ENCODE measurements at regions not wholly inside any gene's neighbourhood (a gene's known extent, or its start where the extent isn't known, plus 50 kb on each side); places are given as distances from the start of the nearest gene placed in this dataset.

DNA sequence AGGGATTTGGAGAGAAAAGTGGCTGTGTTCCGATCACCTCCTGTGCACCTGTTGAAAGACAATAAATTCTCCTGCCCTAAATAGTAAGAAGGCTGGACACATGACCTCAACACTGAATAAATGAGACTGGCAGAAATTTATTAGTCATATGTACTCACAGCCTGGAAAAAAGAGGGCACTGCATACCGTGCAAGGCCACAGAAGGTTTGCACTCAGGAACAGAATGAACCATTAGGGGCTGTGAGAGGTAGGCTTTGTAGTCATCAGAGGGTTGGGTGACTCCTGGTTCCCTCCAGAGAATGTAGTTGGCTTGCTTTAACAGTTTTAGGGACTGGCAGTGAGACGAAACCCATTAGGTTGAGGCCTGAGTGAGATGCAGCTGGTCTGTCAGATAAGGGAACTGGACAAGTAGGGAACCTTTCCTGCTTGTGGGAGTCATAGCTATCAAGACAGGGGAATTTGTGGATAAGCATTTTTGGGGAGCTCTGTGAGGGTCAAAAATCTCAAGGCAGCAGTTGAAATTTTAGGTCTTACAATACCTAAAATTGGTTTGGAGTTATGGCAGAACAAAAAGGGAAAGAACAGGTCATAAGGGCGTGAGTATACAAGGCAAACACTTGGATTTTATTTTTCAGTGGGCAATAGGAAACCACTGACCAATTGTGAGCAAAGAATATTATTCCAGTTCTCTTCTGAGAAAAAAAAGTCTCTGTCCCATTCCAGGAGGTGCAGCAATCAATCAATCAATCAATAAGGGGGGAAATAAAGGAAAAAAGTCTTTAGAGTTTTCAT is 67.9 kb upstream of the BTN3A2 start:
- no peak overlapping the region for H3K4me3 ChIP-seq (ENCODE audit: low read depth, low read length)
- peak; percentile 55 for DNase-seq
- in situ Hi-C loops (cut with HindIII; ENCODE audit: low pct_ligation_motif_present, low sequenced_read_pairs) = no loop called here
- H3K27ac ChIP-seq = peak overlapping the region; percentile 88
- H3K36me3 ChIP-seq (replicated peaks) = no peaks in the 10 kb centered on the region
- no peaks in the 10 kb centered on the region for H3K27me3 ChIP-seq (replicated peaks)
- TF ChIP-seq, protein P1, sequence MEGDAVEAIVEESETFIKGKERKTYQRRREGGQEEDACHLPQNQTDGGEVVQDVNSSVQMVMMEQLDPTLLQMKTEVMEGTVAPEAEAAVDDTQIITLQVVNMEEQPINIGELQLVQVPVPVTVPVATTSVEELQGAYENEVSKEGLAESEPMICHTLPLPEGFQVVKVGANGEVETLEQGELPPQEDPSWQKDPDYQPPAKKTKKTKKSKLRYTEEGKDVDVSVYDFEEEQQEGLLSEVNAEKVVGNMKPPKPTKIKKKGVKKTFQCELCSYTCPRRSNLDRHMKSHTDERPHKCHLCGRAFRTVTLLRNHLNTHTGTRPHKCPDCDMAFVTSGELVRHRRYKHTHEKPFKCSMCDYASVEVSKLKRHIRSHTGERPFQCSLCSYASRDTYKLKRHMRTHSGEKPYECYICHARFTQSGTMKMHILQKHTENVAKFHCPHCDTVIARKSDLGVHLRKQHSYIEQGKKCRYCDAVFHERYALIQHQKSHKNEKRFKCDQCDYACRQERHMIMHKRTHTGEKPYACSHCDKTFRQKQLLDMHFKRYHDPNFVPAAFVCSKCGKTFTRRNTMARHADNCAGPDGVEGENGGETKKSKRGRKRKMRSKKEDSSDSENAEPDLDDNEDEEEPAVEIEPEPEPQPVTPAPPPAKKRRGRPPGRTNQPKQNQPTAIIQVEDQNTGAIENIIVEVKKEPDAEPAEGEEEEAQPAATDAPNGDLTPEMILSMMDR (IDR thresholded peaks at IDR 0.05; ENCODE audit: low read depth, low read length, missing control alignments) = no peak

DNA sequence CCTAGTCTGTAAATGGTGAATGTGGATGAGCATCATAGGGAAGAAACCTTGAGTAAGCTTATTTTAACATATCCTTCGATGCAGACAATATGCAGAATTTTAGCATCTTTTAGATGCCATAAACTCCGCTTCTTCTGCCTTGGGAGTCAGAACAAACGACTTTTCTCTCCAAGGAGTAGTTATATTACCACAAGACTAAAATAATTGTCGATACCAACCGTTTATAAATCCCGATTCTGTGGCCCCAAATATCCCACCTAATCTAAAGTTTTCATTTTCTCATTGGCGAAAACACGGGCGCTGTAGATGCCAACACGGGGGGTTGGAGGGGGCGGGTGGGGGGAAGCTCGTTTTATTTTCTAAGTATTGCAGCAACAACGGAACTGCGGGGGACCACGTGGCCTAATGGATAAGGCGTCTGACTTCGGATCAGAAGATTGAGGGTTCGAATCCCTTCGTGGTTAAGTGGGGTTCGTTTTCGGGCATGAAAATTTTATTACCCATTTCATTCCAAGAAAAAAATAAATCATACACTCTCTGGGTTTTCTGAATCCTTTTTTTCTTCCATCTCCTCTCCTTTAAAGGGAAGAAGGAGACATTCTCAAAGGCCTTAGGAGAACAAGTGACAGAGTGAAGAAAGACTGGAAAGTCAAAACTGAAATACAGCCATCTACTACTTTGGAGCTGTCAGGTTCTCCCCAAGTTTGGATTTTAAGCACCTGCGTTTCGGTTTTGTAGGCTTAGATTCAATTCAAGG is 65.5 kb upstream of the BTN3A2 start:
- Histone ChIP-seq H3K27me3 (replicated peaks) (no peaks in the 10 kb centered on the region), H3K27ac (no peak overlapping the region), H3K4me3 (ENCODE audit: low read depth, low read length) (peak overlapping the region; percentile 18), H3K36me3 (replicated peaks) (no peaks in the 10 kb centered on the region)
- TF ChIP-seq, protein P1 (IDR thresholded peaks at IDR 0.05; ENCODE audit: low read depth, low read length, missing control alignments) = no peak
- peak; percentile 45 for DNase-seq
- in situ Hi-C loops (cut with HindIII; ENCODE audit: low pct_ligation_motif_present, low sequenced_read_pairs) = no loop called here

DNA sequence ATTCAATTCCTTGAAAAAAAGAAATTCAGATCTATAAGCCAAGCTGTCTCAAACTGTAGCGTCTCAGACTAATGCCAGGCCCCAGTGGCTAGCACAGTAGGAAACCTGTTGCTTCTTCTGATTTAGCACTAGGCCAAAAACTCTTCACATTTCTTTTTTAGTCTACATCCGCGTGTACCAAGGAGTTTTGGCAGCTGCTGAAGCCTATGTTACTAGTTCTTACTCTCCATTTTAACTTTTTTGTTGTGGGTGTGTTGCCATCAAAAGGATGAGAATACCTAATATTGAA is 65.0 kb upstream of the BTN3A2 start:
- H3K36me3 ChIP-seq (replicated peaks) = no peaks in the 10 kb centered on the region
- no peak overlapping the region for H3K27ac ChIP-seq
- no peak overlapping the region for H3K4me3 ChIP-seq (ENCODE audit: low read depth, low read length)
- H3K27me3 ChIP-seq (replicated peaks) = no peaks in the 10 kb centered on the region
- DNase-seq = no peak
- in situ Hi-C loops (cut with HindIII; ENCODE audit: low pct_ligation_motif_present, low sequenced_read_pairs) = no loop called here
- TF ChIP-seq, protein P1 (IDR thresholded peaks at IDR 0.05; ENCODE audit: low read depth, low read length, missing control alignments) = no peak

DNA sequence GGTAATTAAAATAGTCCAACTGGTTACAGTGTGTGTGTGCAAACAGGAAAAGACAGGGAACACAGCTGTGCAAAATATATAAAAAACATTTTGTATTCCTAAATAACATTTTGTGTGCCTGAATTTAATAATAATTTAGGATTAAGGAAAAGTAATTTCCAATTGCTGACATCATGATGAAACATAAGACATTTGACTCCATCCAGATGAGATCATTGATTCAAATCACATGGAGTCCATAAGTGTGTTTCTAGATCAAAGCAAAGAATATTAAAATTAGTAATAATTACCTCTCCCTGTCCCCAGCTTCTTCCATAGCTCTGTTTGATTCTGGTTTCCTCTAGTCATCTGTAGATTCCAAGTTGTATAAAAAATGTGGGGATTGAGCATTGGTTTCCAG is 64.6 kb upstream of the BTN3A2 start:
- Histone ChIP-seq H3K36me3 (replicated peaks) (no peaks in the 10 kb centered on the region), H3K4me3 (ENCODE audit: low read depth, low read length) (no peak overlapping the region), H3K27ac (no peak overlapping the region), H3K27me3 (replicated peaks) (no peaks in the 10 kb centered on the region)
- DNase-seq = no peak
- in situ Hi-C loops (cut with HindIII; ENCODE audit: low pct_ligation_motif_present, low sequenced_read_pairs) = no loop called here
- TF ChIP-seq, protein P1 (IDR thresholded peaks at IDR 0.05; ENCODE audit: low read depth, low read length, missing control alignments) = no peak

DNA sequence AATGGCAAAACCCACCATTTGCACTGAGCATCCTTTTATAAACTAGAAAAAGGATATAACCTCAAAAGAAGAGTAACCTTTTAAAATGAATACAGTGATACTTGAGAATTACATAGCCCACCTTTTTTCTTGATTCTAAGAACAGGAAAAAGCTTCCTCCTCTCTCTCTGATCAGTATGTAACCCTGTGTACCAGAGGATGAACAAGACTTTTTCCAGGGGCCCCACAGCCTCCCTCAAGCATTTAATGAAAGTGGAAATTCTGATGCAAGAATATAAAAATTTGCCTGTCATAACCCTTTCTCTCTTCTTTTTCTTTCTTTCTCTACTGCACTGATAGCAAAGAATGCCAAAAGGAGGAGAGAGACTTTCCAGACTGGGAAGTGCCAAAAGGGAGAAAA is 64.2 kb upstream of the BTN3A2 start:
- H3K36me3 ChIP-seq (replicated peaks) = no peaks in the 10 kb centered on the region
- H3K27ac ChIP-seq = no peak overlapping the region
- H3K27me3 ChIP-seq (replicated peaks) = no peaks in the 10 kb centered on the region
- no peak overlapping the region for H3K4me3 ChIP-seq (ENCODE audit: low read depth, low read length)
- DNase-seq = no peak
- TF ChIP-seq, protein P1 (IDR thresholded peaks at IDR 0.05; ENCODE audit: low read depth, low read length, missing control alignments) = no peak
- in situ Hi-C loops (cut with HindIII; ENCODE audit: low pct_ligation_motif_present, low sequenced_read_pairs) = no loop called here
